22Rv1 (cell line): ENCODE measurements at regions not wholly inside any gene's neighbourhood (a gene's known extent, or its start where the extent isn't known, plus 50 kb on each side); places are given as distances from the start of the nearest gene placed in this dataset.

Source experiments
- H3K27ac ChIP-seq: fragments of 450-650 bp; 2 replicates; pipeline ENCODE4 v1.5.1; 2017
- CTCF ChIP-seq: fragments of 450-650 bp; IDR thresholded peaks from 2 replicates; pipeline ENCODE4 v1.5.1; 2017; ENCODE audit warnings: mild to moderate bottlenecking
- ZFX ChIP-seq: fragments of 450-650 bp; IDR thresholded peaks from 2 replicates; pipeline ENCODE4 v1.6.1; 2017; ENCODE audit warnings: antibody characterized with exemption, borderline replicate concordance

DNA sequence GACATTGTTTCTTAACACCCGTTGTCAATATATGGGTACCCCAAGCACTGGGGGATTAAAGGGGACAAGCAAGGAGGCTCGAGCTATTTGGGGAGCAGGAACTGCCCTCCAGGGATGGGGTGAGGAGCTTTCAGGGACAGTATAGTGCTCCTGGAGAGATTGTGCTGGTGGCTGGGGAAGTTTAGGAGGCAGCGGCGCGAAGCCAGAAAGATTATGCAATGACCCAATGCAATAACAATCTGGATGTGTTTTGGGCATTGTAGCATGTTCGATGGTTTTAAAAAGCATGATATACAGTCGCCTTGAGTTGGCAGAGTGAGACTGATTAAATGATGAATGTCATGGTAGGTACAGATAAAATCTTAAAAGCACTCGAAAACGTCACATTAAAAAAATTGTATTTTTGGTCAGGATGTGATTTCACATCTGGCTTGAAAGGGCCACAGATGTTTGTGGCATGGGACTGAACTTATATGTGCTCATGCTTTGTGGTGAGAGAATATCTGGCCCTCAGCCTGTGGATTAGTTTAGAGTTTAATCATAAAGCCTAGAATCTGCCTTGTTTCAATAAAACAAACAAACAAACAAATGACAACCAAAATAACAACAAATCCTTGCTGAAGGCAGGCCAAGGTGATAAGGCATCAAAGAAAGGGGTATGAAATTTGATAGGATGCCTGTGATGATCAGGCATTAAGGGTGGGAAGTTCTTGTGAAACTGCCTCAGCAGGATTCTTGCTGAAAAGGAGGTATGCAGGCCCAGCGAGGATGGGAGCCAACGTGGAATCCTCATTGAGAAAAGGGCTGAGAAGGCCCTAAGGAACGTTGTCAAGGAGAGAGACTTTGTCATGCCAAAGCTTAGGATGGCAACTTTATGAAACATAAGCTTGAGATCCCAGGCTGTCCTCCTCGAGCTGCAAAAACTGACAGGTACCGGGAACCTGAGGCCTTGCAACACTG, 417.1 kb upstream of the KLF6 start:
- no peak for TF ChIP-seq CTCF
- no peak for TF ChIP-seq ZFX
- no peak overlapping the region for H3K27ac ChIP-seq

DNA sequence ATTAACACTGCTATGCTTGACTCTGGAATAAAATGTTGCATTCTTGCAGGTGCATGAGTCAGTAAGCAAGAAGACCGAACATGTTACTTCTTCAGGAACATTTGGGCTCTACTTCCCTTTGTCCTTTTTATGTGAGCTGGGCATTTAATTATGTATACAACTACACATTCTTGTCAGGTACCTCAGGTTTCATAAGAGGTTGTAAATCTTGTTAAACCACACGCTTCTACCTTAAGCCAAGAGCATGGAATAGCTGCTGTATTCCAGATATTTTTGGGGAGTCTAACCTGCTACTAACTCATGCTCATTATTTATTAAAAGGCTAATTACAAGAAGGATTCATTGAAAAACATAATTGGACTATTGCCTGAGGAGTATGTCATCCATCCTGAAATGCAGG, 414.2 kb upstream of the KLF6 start:
- no peak for TF ChIP-seq CTCF
- TF ChIP-seq ZFX = no peak

GRCh38 chr10:4198216-4198615, 413.2 kb upstream of the KLF6 start:
- no peak overlapping the region for H3K27ac ChIP-seq
- TF ChIP-seq ZFX (no peak), CTCF (no peak)

More for the DNA sequence above, 414.2 kb upstream of the KLF6 start:
- H3K27ac ChIP-seq = no peak overlapping the region

- no peak overlapping the region for H3K27ac ChIP-seq
- no peak for TF ChIP-seq ZFX
- TF ChIP-seq CTCF = no peak
These were observed 412.7 kb upstream of the KLF6 start for GRCh38 chr10:4197676-4198075.

DNA sequence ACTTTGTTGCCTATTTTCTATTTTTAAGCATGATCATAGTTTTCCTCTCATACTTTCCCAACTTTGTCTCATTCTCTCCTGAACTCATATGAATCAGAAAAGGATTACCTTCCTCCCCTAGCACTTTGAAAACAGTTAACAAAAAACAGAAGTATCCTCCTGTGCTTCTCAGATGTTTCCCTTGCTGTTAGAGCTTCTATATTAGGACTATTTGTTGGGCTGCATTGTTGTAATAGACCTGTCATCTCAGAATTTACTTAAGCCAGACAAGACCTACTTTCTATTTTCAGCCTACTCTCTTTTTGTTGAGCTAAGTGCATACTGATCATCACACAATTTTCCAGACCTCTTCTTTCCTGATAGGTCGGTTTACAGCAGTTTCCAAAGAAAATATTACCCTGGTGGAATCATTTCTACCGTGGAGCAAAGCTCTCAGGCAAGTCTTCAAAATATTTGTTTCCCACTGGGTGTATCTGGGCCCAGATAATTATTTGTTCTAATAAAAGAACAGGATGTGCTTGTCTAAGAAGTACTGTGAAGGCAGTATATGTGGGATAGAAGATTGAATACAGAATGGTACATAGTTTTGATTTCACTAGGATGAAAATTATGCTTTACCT, 411.9 kb upstream of the KLF6 start:
- TF ChIP-seq ZFX (no peak), CTCF (no peak)
- no peak overlapping the region for H3K27ac ChIP-seq

- TF ChIP-seq CTCF (no peak), ZFX (no peak)
- no peak overlapping the region for H3K27ac ChIP-seq
These were observed 411.2 kb upstream of the KLF6 start for GRCh38 chr10:4196183-4196582.

- H3K27ac ChIP-seq = no peak overlapping the region
- TF ChIP-seq CTCF = no peak
- TF ChIP-seq ZFX = no peak
These were observed 410.2 kb upstream of the KLF6 start for GRCh38 chr10:4195213-4195612.
